ENCODE measurements at regions not wholly inside any gene's neighbourhood (a gene's known extent, or its start where the extent isn't known, plus 50 kb on each side); places are given as distances from the start of the nearest gene placed in this dataset.

- Histone ChIP-seq H3K36me3 (ENCODE audit: control insufficient read depth, insufficient read depth, low read length) (no peaks in the 10 kb centered on the region), H3K4me3 (ENCODE audit: low read depth in 2 of 2, low read length in 2 of 2) (no peak overlapping the region), H3K27ac (ENCODE audit: low read length) (no peak overlapping the region), H3K27me3 (ENCODE audit: control insufficient read depth, insufficient read depth, low read length) (no peaks in the 10 kb centered on the region), H3K4me1 (ENCODE audit: control insufficient read depth, insufficient read depth, low read length) (no peaks in the 10 kb centered on the region), H3K9me3 (ENCODE audit: control insufficient read depth, insufficient read depth, low read depth, low read length) (no peaks in the 10 kb centered on the region)
- in situ Hi-C loops (cut with HindIII; ENCODE audit: low pct_unique_long_range_greater_than_20kb, low sequenced_read_pairs) (no loop called here), intact Hi-C loops (cut with micrococcal nuclease; ENCODE audit: unreplicated experiment) (no loop called here)
- ChIA-PET CTCF (no interaction called here), POLR2A (no interaction called here)
- ATAC-seq: no peak
- TF ChIP-seq SIN3A (IDR thresholded peaks at IDR 0.05; ENCODE audit: borderline replicate concordance, insufficient read depth, low read depth, low read length) (no peak), CTCF (IDR thresholded peaks at IDR 0.05) (no peak), POLR2AphosphoS5 (IDR thresholded peaks at IDR 0.05; ENCODE audit: low read depth, low read length) (no peak), REST (IDR thresholded peaks at IDR 0.05; ENCODE audit: insufficient read depth in 1 of 2, low read depth in 2 of 2, low read length in 1 of 2) (no peak), TCF7L2 (IDR thresholded peaks at IDR 0.05; ENCODE audit: low read depth, low read length) (no peak)
- no peak for DNase-seq (ENCODE audit: low read depth, low spot score)
- BruUV-seq (replicated peaks): no TSS peak
Observed at GRCh38 chr11:29268733-29269132, 748.1 kb downstream of the KCNA4 start.

GRCh38 chr11:29265792-29266191 is 751.0 kb downstream of the KCNA4 start:
- intact Hi-C loops (cut with micrococcal nuclease; ENCODE audit: unreplicated experiment): no loop called here
- no peak for ATAC-seq
- H3K27ac ChIP-seq (ENCODE audit: low read length): no peak overlapping the region

More at GRCh38 chr11:29265792-29266191, 751.0 kb downstream of the KCNA4 start:
- Histone ChIP-seq H3K27me3 (ENCODE audit: control insufficient read depth, insufficient read depth, low read length) (no peaks in the 10 kb centered on the region), H3K9me3 (ENCODE audit: control insufficient read depth, insufficient read depth, low read depth, low read length) (no peaks in the 10 kb centered on the region), H3K36me3 (ENCODE audit: control insufficient read depth, insufficient read depth, low read length) (no peaks in the 10 kb centered on the region), H3K4me3 (ENCODE audit: low read depth in 2 of 2, low read length in 2 of 2) (no peak overlapping the region), H3K4me1 (ENCODE audit: control insufficient read depth, insufficient read depth, low read length) (no peaks in the 10 kb centered on the region)
- ChIA-PET POLR2A (no interaction called here), CTCF (no interaction called here)
- BruUV-seq (replicated peaks): no TSS peak
- in situ Hi-C loops (cut with HindIII; ENCODE audit: low pct_unique_long_range_greater_than_20kb, low sequenced_read_pairs): no loop called here
- TF ChIP-seq REST (IDR thresholded peaks at IDR 0.05; ENCODE audit: insufficient read depth in 1 of 2, low read depth in 2 of 2, low read length in 1 of 2): no peak
- no peak for TF ChIP-seq CTCF (IDR thresholded peaks at IDR 0.05)
- no peak for TF ChIP-seq TCF7L2 (IDR thresholded peaks at IDR 0.05; ENCODE audit: low read depth, low read length)
- no peak for TF ChIP-seq POLR2AphosphoS5 (IDR thresholded peaks at IDR 0.05; ENCODE audit: low read depth, low read length)
- no peak for TF ChIP-seq SIN3A (IDR thresholded peaks at IDR 0.05; ENCODE audit: borderline replicate concordance, insufficient read depth, low read depth, low read length)
- no peak for DNase-seq (ENCODE audit: low read depth, low spot score)
